ENCODE measurements at regions not wholly inside any gene's neighbourhood (a gene's known extent, or its start where the extent isn't known, plus 50 kb on each side); places are given as distances from the start of the nearest gene placed in this dataset.

GRCh38 chr2:160918258-160918657, 242.0 kb upstream of the TANK start:
- H3K36me3 Mint-ChIP-seq (ENCODE audit: low read depth): peaks cover 8% of the 10 kb centered on the region; the same call in 1 of the 3 replicates
- ATAC-seq: no peak
- Histone ChIP-seq H3K4me1 (ENCODE audit: insufficient read depth) (peaks cover 10% of the 10 kb centered on the region; the same call in 1 of the 2 replicates), H3K9me2 (ENCODE audit: insufficient read depth) (no peaks in the 10 kb centered on the region), H3K4me3 (no peak overlapping the region), H4K20me1 (replicated peaks; ENCODE audit: insufficient read depth) (no peaks in the 10 kb centered on the region), H3F3A (replicated peaks; ENCODE audit: low read depth) (no peaks in the 10 kb centered on the region), H3K27me3 (ENCODE audit: insufficient read depth) (peaks cover 21% of the 10 kb centered on the region), H3K4me2 (no peak overlapping the region), H3K36me3 (ENCODE audit: insufficient read depth) (no peaks in the 10 kb centered on the region), H3K79me2 (replicated peaks; ENCODE audit: insufficient read depth) (no peaks in the 10 kb centered on the region), H2AFZ (no peak overlapping the region), H3K27ac (ENCODE audit: low read depth) (no peak overlapping the region)
- H3K4me1 Mint-ChIP-seq: peaks cover 11% of the 10 kb centered on the region
- H3K4me3 Mint-ChIP-seq: no peak overlapping the region
- no peak for DNase-seq (ENCODE audit: low spot score)
- peaks cover 11% of the 10 kb centered on the region for H3K9me3 Mint-ChIP-seq
- TF ChIP-seq STAT1 (IDR thresholded peaks at IDR 0.05; ENCODE audit: unreplicated experiment): no peak
- peaks cover 8% of the 10 kb centered on the region for H3K27me3 Mint-ChIP-seq (ENCODE audit: insufficient read depth, low read depth, poor library complexity)
- H3K27ac Mint-ChIP-seq: no peak overlapping the region

GRCh38 chr2:160918906-160919503, 241.2 kb upstream of the TANK start:
- Histone ChIP-seq H3K27ac (ENCODE audit: low read depth) (no peak overlapping the region), H3K27me3 (ENCODE audit: insufficient read depth) (peaks cover 14% of the 10 kb centered on the region), H3F3A (replicated peaks; ENCODE audit: low read depth) (no peaks in the 10 kb centered on the region), H3K79me2 (replicated peaks; ENCODE audit: insufficient read depth) (no peaks in the 10 kb centered on the region), H3K36me3 (ENCODE audit: insufficient read depth) (no peaks in the 10 kb centered on the region), H2AFZ (no peak overlapping the region), H3K4me2 (no peak overlapping the region), H4K20me1 (replicated peaks; ENCODE audit: insufficient read depth) (no peaks in the 10 kb centered on the region), H3K4me3 (no peak overlapping the region), H3K9me2 (ENCODE audit: insufficient read depth) (no peaks in the 10 kb centered on the region), H3K4me1 (ENCODE audit: insufficient read depth) (peaks cover 10% of the 10 kb centered on the region; the same call in 1 of the 2 replicates)
- DNase-seq (ENCODE audit: low spot score) (peak; percentile 84), ATAC-seq (peak; percentile 98)
- Mint-ChIP-seq H3K4me1 (peaks cover 13% of the 10 kb centered on the region), H3K36me3 (ENCODE audit: low read depth) (peaks cover 8% of the 10 kb centered on the region; the same call in 1 of the 3 replicates), H3K27me3 (ENCODE audit: insufficient read depth, low read depth, poor library complexity) (peaks cover 8% of the 10 kb centered on the region), H3K27ac (no peak overlapping the region), H3K9me3 (peaks cover 11% of the 10 kb centered on the region), H3K4me3 (no peak overlapping the region)
- TF ChIP-seq POLR2AphosphoS5 (IDR thresholded peaks at IDR 0.05; ENCODE audit: low read depth) (no peak), ZNF114 (CRISPR knock-in tag; IDR thresholded peaks at IDR 0.05) (no peak), CREB1 (CRISPR knock-in tag; IDR thresholded peaks at IDR 0.05; ENCODE audit: low read depth) (no peak), EZH2 (IDR thresholded peaks at IDR 0.05; ENCODE audit: low read depth, unreplicated experiment) (no peak), EZH2phosphoT487 (IDR thresholded peaks at IDR 0.05; ENCODE audit: unreplicated experiment) (no peak), ETS1 (IDR thresholded peaks at IDR 0.05) (no peak), CTCF (conservative IDR thresholded peaks at IDR 0.05; ENCODE audit: low read depth in 2 of 2) (peak; percentile 74 to 90), NANOG (IDR thresholded peaks at IDR 0.05; ENCODE audit: borderline replicate concordance) (no peak)
